ENCODE measurements at regions not wholly inside any gene's neighbourhood (a gene's known extent, or its start where the extent isn't known, plus 50 kb on each side); places are given as distances from the start of the nearest gene placed in this dataset.

DNA sequence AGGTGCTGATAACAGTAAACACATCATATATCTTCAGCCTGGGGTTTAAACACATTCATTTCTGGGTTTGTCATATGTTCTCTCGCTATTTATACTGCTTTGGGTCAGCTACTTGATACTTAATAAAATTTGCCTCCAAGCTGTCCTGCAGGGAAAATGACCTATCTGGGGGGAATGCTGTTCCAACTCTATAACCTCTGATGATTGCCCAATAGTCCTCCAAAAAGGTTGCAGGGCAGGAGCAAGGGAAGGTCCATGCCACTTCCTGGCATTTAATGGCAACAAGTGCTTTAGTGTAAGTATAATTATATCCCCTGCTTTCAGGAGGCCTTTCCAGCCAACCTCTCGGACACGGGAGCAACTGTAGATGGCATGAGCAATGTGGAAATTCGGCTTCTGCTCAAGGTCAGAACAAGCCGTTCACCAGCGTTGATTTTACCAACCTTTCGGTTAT is 198.0 kb upstream of the EEA1 start:
- H3K4me1 ChIP-seq = peaks cover 11% of the 10 kb centered on the region
- H3K36me3 ChIP-seq (ENCODE audit: control insufficient read depth, insufficient read depth, low read length) = no peaks in the 10 kb centered on the region
- no peak overlapping the region for H3K27ac ChIP-seq
- no peaks in the 10 kb centered on the region for H3K27me3 ChIP-seq (ENCODE audit: control insufficient read depth, insufficient read depth, low read length)
- no peak overlapping the region for H2AFZ ChIP-seq
- no peaks in the 10 kb centered on the region for H3K79me2 ChIP-seq
- no peaks in the 10 kb centered on the region for H3K9me3 ChIP-seq (ENCODE audit: control insufficient read depth, low read length)
- TF ChIP-seq CTCF (IDR thresholded peaks at IDR 0.05) = no peak
- no peak overlapping the region for H3K9ac ChIP-seq
- no peak overlapping the region for H3K4me2 ChIP-seq (ENCODE audit: low read length)
- no peak overlapping the region for H3K4me3 ChIP-seq (ENCODE audit: low read depth, low read length)

GRCh38 chr12:93127582-93128331 is 198.7 kb upstream of the EEA1 start:
- no peaks in the 10 kb centered on the region for H3K36me3 ChIP-seq (ENCODE audit: control insufficient read depth, insufficient read depth, low read length)
- H2AFZ ChIP-seq = peak overlapping the region; percentile 29
- H3K9ac ChIP-seq = no peak overlapping the region
- no peak overlapping the region for H3K4me2 ChIP-seq (ENCODE audit: low read length)
- H3K27me3 ChIP-seq (ENCODE audit: control insufficient read depth, insufficient read depth, low read length) = no peaks in the 10 kb centered on the region
- no peak overlapping the region for H3K4me3 ChIP-seq (ENCODE audit: low read depth, low read length)
- H3K27ac ChIP-seq = no peak overlapping the region
- peaks cover 5% of the 10 kb centered on the region for H3K4me1 ChIP-seq
- no peaks in the 10 kb centered on the region for H3K79me2 ChIP-seq
- TF ChIP-seq CTCF (IDR thresholded peaks at IDR 0.05) = no peak
- no peaks in the 10 kb centered on the region for H3K9me3 ChIP-seq (ENCODE audit: control insufficient read depth, low read length)

DNA sequence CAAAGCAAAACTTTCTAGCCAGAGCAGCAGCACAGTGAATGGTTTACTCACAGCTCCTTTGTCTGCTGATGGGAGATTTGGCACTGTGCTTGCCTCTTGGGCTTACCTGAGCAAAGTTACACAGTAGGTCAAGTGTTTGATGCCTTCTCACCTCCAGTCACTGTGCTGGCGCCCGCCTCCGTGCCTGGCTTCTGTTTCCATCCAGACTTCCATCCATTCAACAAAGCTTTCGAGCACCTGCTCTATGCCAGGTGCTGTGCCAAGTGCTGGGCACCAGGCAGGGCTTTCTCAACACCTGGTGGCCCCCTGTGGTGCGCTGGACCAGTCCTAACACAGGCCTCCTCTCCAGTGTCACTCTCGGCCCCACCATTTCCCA is 199.2 kb upstream of the EEA1 start:
- no peak for TF ChIP-seq CTCF (IDR thresholded peaks at IDR 0.05)
- no peak overlapping the region for H3K4me2 ChIP-seq (ENCODE audit: low read length)
- H3K36me3 ChIP-seq (ENCODE audit: control insufficient read depth, insufficient read depth, low read length) = no peaks in the 10 kb centered on the region
- H3K27me3 ChIP-seq (ENCODE audit: control insufficient read depth, insufficient read depth, low read length) = no peaks in the 10 kb centered on the region
- H3K4me3 ChIP-seq (ENCODE audit: low read depth, low read length) = no peak overlapping the region
- H3K79me2 ChIP-seq = no peaks in the 10 kb centered on the region
- H3K27ac ChIP-seq = no peak overlapping the region
- peaks cover 5% of the 10 kb centered on the region for H3K4me1 ChIP-seq
- peak overlapping the region; percentile 29 for H2AFZ ChIP-seq
- H3K9ac ChIP-seq = no peak overlapping the region
- H3K9me3 ChIP-seq (ENCODE audit: control insufficient read depth, low read length) = no peaks in the 10 kb centered on the region

GRCh38 chr12:93130366-93131054 is 201.4 kb upstream of the EEA1 start:
- no peak for TF ChIP-seq CTCF (IDR thresholded peaks at IDR 0.05)
- H3K9me3 ChIP-seq (ENCODE audit: control insufficient read depth, low read length) = no peaks in the 10 kb centered on the region
- H3K4me1 ChIP-seq = peaks cover 11% of the 10 kb centered on the region
- H3K36me3 ChIP-seq (ENCODE audit: control insufficient read depth, insufficient read depth, low read length) = no peaks in the 10 kb centered on the region
- no peak overlapping the region for H3K9ac ChIP-seq
- H3K4me3 ChIP-seq (ENCODE audit: low read depth, low read length) = no peak overlapping the region
- H3K27ac ChIP-seq = no peak overlapping the region
- H3K79me2 ChIP-seq = no peaks in the 10 kb centered on the region
- H3K27me3 ChIP-seq (ENCODE audit: control insufficient read depth, insufficient read depth, low read length) = no peaks in the 10 kb centered on the region
- no peak overlapping the region for H3K4me2 ChIP-seq (ENCODE audit: low read length)
- H2AFZ ChIP-seq = peak overlapping the region; percentile 6
